G401.6 (cell line): ENCODE measurements at regions not wholly inside any gene's neighbourhood (a gene's known extent, or its start where the extent isn't known, plus 50 kb on each side); places are given as distances from the start of the nearest gene placed in this dataset.

Source experiments
- FAIRE-seq: peaks from 2 replicates; lab custom pipeline; 2012; peaks lifted over from hg19 to GRCh38; lab: Jason Lieb, UNC

DNA sequence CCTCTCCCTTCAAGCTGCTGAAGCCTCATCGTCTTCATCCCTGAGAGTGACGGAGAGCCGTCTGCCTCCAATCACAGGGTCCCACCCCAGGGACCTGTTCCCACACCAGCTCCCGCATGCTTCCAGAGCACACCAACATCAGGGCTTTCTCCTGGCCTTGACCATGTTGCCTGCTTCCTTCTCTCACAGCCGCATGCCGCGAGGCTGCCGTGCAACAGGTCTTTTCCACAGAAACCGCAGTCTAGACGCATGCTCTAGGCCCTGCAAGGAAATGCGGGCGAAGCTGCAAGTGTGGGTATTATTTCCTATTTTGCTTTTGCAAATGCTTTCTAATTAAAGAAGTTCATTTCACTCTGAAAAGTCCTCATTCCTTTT is 277.8 kb downstream of the EIPR1 start:
- FAIRE-seq, result no peak

DNA sequence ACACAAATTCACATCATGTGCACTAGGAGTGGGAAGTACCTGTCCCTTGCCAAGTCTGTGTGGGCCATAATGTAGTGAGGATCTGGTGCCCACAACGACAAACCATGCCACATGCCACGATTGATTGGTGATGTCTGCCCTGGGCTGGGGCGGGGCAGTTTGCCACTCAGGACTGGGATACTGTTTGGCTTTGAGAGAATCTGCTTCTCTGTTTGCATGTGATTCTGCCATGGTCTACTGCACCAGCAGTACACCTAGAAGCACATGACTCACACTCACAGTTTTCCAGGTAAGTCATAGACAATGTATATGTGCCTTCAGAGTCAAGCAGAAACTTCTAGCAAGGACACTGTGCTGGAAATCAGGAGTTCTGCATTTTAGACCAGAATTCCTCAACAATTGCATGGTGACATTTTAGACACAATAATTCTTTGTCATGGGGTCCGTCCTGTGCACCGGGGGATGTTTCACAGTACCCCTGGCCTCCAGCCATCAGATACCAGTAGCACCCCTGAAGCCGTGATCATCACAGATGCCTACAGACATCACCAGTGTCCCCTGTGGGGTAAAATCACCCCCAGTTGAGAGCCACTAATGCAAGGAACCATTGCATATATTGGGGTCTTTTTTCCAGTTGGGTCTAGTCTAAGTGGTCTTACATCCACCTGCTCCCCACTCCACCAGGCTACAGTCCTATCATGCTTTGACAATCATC is 278.3 kb downstream of the EIPR1 start:
- no peak for FAIRE-seq

DNA sequence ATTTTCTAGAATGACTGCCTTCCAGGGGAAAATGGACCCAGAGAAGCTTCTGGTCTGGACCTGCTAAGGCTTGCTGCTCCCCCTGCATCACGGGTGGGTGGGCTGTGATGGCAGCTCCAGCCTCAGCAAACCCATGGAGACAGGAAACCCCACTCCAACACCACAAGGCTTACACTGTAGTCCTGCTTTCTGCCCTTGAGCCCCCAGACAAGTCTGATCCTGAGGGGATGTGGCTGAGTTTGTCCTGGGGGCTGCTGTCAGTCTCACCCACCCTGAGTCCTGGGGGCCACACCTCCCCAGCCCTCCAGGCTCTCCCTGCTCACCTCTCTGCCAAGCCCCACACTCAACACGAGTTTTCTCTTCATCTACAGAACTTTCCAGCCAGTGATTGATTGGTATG is 279.4 kb downstream of the EIPR1 start:
- FAIRE-seq, result no peak

DNA sequence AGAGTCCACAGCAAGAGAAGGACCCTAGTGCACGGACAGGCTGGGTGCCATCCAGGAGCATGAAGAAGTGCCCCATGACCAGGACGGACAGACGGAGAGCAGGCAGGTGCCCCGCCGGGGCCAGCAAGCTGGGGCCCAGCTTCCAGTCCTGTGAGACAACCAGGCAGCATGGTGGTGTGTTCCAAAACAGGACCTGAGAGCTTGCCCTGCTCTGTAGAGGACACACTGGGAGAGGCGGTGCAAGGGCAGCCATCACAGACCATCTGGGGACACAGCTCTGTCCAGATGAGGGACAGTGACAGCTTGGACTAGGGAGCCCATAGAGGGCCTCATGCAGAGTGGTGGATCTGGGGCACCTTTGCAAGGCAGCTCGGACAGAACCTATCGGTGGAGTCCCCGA is 279.8 kb downstream of the EIPR1 start:
- no peak for FAIRE-seq

DNA sequence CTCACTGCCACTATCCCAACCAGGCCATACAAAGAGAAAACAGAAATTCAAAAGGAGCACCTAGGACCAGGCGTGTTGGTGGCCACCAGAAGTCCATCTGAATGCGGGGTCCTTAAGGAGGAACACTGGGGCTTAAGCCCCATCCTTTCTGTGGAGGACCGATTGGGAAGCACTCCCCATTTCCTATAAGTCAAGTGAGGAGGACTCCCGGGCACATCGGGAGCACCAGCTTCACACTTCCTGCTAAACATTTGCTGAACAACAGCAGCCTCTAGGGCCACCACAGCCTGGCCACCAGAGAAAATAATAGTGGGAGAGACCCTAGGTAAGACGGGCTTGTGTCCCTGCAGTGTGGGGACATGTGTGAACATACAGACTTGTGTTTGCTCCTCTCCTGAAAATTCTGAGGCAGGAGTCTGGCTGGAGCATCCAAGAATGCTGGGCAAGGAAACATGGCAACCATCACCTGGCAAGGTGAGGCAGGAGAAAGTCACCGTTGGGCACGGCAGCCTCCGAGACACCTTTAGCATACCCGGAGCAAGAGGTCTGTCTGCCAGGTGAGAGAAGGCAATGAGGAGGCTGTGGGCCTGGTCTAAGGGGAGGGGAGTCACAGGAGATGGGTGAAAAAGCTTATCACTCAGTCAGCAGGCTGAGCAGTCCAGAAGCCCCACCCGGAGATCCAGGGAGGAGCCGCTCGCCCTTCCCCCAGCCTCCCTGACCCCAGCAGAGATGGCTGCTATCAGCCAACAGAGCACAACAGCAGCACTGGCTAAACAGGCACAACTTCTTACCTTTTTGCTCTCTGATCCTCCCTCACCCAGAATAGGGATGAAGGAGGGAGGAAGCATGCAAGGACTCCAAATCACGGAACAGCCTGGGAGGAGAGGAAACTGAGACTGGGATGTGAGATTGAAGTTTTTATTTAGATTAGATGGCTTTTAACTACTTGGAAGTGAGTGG is 282.3 kb downstream of the EIPR1 start:
- FAIRE-seq, result no peak

DNA sequence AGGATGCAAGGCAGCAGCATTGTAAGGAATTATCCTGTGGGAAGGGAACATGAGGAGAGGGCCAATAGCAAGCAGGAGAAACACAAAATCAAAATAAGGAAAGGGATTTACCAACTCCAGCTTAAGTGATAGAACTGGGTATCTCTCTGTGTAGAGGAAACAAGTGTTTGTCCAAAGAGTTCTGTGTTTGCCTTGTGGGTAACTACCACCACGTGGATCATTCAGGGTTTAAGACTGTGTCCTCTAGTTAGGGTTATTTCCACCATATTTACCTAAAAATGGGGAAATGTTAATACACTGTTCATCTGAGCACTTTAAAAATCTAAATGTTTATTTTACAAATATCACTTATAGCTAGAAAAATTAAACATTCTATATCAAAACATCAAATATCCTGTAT is 283.3 kb downstream of the EIPR1 start:
- no peak for FAIRE-seq

DNA sequence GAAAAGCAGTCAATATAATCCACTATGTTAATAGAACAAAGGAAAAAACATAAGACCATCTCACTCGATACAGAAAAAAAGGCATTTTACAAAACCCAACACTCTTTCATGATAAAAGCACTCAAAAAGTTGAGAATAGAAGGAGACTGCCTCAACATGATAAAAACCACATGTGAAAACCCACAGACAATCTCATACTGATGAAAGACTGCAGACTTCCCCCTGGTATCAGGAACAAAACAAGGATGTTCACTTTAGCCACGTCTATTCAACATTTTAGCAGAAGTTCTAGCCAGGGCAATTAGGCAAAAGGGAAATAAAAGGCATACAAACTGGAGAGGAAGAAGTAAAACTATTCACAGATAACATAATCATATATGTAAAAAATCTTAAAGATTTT is 285.9 kb downstream of the EIPR1 start:
- no peak for FAIRE-seq

DNA sequence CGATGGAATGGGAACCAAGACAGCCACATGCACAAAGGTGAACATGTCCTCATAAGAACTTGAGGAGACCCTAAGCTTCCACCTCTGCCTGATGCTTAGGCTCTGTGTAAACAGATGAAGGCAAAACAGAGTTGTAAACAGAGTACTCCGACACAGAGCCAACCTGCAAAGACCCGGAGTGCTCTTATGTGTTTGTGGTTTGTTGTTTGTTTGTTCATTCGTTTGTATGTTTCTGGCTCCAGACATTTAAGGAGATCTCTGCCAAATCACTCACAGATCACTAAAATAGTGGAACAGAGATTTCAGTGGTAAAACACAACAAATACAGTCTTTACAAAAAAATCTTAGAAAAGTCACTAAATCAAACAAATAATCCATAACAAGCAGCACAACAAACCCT is 294.9 kb downstream of the EIPR1 start:
- FAIRE-seq, result no peak

DNA sequence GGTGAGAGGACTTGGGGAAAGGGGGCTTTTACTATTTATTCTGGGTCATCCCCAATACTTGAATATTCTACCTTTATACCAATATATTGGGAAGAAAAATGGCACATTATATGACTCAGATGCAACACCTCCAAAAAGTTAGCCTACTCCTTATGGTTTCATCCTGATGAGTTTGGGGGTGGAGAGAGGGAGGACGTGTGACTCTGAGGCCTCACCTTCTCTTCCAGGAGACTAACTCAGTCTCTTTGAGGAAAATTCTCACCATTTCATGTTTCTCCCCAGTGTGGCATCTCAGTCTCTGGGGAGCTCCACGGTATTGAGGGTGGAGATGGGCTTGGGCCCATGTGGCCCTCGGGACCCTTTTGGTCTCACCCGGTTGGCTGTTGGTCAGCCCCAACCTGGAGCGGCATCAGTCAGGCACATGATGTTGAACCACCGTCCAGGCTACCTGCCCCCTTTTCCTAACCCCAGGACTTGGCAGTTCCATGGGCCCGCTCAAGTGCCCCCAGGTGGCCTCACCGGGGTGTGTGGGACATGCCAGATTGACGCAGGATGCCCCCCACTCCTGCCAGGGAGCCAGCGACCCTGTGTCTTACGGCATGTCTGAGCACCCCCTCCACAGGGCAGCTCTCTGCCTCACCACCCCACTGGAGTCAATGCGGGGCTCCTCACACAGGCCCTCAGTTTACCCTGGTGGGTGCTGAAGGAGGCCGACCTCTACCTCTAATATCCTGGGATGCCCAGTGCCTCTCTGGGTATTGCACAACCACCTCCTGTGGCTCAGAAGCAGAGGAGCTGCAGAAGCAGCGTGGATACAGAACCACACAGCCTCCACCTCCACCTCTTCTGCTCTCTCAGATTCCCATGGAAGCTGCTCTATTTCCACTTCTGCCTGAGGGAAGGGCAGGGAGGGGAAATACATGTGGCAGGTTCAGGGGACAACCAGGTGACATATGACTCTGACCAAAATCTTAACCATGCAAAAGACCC is 297.4 kb downstream of the EIPR1 start:
- no peak for FAIRE-seq

DNA sequence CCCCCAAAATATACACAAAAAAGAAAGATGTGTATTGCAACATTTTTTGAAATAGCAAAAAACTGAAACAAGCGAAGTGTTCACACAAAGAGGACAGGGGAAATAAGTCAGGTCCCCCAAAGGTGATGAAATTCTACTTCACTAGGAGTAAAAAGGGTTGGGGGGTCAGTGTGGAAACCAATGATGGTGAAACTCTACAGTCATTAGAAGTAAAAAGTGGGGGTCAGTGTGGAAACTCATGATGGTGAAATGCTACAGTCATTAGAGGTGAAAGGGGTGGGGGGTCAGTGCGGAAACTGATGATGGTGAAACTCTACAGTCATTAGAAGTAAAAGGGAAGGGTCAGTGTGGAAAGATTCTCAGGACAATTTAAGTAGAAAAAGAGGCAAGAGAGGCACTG is 298.2 kb downstream of the EIPR1 start:
- no peak for FAIRE-seq

DNA sequence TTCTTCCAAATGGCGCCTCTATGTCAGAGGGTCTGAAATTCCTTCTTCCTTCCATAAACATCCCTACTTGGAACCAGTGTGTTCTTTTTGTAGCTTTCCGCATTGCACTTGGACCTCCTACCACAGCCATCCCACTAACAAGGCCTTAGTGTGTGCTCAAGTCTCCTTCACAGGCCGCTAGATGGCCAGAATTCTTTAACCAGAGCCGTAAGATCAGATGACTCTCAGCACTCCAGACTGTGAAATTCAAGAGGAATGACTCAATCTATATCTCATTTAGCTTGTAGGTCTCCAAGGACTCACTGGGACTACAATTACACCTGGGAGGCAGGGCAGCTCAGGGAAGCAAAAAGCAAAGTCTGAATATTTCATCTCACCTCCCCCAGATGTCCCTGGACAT is 298.9 kb downstream of the EIPR1 start:
- no peak for FAIRE-seq

DNA sequence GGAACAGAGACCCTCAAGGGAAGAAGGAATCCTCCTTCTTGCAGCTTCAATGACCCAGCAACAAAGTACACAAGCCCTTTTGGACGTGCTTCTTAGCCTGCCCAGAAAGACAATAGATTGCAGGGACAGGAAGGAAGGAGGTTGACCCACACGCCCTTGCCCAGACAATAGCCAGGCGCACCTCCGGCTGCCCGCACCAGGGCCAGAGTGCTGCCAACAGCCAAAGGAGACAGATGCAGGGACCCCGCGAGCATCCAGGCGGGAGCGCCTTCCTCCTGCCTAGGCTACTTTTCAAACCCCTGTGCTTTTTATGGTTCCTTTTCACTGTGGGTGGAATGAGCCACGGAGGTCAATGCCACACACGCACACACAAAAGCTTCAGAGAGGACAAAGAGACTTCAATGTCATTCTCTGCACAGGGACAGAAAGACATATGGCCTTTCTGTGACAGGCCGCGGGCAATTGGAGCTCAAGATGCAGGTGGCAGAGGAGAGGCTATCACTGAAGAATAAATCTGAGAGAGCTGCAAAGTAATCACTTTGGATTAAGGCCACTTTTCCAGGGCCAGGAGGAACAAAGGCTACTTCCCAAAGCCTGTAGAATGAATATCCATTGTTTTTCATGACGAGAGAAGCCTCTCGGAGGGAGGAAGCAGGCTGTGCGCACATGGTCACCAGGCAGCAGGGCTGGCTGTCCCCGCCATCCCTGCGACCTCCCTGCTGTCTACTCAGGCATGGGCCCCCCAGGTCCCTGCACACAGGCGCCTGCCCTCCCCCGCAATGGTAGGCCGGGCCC is 300.6 kb downstream of the EIPR1 start:
- FAIRE-seq, result no peak

DNA sequence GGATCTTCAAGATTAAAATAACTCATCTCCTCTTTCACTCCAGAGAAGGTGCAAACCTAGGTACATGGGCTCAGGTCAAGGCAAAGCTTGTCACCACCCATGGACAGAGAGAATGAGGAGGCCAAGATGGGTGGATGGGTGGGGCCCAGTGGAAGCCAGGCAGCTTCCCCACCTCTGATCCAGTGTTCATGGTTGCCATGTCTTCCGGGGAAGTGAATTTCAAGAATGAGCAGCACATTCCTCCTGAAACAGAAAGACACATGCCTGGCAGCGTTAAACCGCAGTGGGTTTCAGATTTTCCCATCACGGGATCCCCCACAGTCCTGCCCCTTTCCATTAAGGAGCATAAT is 301.7 kb downstream of the EIPR1 start:
- FAIRE-seq, result no peak

DNA sequence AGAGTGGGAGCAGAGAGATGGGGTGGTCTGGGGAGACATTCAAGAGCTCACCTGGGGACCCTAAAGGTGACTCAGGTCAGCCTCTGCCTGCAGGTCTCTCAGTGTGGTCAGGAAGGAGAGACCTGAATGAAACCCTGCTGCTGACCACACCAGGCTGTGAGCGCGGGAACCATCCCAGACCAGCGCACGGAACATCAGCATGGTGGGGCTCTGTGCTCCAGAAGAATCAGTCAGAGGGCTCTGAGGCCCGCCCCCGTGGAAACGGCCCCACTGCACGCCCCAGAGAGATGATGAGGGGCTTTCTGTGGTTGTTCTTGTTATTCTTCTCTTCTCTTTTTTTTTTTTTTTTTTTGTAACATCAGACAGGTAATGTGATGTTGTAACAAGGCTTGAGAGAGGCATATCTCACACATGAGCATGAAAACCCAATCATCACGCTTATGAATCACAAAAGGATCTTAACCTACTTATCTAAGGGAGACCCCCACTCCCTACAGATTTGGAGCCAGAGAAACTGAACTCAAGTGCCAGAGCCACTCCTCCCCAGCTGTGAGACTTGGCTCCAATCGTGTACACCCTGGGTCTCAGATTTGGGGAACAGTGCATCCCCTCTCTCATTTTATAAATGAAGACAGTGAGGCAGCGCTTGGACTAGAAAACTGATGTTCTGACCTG is 302.2 kb downstream of the EIPR1 start:
- no peak for FAIRE-seq

DNA sequence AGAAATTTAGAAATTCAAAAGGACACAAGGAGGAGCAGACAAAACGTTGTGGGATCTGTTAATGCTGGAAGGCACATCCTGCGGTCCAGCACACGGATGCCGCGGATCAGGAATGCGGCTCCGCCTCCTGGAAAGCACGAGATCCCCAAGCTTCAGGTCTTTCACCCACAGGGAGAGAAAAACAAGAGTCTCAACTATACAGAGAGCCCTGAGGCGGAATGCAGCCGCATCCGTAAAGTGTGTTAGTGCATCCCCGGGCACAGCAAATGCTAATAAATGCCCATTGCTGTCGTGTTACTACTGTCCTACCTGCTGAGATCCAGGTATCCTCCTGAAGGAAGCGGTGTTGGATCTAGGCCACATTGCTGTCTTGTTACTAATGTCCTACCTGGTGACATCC is 303.9 kb downstream of the EIPR1 start:
- no peak for FAIRE-seq

DNA sequence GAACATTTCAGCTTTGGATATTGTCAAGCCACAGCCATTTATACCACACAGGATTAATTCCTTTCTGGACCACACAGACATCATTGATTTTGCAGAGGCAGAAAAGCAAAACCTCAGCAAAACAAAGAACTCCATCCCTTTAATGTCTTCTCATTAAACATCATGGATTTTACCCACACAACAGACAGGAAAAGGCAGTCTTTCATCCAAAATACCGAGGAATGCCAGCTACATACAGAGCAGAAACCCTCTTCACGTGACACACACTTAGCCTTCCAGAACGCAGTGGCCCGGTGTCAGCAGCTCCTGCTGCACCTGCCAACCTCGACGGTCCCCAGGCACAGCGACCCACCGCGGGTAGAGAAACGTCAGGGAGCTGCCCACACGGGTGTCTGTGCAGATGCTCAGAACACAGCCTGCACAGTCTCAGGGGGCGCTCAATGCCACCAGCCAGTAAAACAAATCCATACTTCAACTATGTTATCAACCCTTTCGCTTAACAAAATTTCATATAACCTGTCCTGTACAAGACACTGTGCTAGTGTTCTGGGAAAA is 304.5 kb downstream of the EIPR1 start:
- FAIRE-seq, result no peak

DNA sequence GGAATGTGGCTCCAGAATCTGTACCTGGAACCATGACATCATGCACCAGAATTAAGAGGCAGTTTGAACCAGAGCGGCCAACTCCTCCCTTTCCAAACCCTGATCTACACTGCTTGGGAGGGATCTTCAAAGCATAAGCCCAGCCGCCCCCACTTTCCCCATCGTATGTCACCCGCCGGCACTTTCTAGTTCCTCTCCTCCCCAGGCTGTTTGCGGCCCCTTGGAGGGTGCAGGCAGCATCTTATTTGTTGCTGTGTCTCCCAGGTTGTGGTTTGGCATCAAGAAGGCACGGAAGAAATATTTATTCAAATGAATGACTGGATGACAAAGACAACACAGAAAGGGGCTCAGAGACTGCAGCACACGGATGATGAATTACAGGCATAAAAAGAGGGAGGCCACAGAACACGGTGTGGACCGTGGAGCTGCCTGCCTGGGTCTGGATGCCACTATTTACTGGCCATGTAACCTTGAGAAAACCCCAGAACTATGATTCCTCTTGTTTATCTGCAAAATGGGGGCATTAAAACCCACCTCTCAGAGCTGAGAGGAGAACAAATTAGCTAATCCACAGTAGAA is 305.8 kb downstream of the EIPR1 start:
- FAIRE-seq, result no peak

DNA sequence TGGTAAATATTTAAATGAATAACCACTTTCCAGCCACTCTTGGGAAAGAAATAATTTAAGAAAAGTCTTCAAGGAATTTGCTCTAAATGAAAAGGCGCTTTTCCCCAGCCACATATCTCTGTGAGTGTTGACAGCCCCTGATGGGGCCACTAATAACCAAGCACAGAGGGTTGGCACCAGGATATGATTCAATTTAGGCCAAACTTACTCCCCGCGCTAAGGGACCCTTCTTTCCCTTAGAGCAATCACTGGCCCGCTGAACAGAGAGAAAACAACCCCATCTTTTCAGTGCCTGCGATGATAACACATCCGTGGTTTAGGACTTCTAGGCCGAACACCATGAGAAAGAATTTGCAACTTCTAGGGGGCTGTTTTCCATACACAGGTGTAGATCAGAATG is 310.8 kb downstream of the EIPR1 start:
- no peak for FAIRE-seq

DNA sequence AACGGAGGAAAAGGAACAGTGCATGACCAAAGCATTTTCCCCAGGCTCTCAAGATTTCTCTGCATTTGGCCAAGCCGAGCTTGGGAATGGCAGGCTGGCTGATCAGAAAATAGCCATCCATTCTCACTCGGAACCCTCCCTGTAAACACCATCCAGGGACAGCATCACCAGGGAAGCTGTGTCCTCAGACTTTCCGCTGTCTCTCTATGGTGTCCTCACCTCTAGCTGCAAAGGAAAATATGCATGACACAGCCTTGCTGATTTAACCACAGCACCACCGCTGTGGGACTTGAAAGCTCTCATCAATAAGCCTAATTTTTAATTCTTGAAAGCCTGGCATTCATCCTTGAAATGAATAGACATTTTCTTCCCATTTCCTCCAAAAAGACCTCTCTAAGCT is 311.7 kb downstream of the EIPR1 start:
- no peak for FAIRE-seq

DNA sequence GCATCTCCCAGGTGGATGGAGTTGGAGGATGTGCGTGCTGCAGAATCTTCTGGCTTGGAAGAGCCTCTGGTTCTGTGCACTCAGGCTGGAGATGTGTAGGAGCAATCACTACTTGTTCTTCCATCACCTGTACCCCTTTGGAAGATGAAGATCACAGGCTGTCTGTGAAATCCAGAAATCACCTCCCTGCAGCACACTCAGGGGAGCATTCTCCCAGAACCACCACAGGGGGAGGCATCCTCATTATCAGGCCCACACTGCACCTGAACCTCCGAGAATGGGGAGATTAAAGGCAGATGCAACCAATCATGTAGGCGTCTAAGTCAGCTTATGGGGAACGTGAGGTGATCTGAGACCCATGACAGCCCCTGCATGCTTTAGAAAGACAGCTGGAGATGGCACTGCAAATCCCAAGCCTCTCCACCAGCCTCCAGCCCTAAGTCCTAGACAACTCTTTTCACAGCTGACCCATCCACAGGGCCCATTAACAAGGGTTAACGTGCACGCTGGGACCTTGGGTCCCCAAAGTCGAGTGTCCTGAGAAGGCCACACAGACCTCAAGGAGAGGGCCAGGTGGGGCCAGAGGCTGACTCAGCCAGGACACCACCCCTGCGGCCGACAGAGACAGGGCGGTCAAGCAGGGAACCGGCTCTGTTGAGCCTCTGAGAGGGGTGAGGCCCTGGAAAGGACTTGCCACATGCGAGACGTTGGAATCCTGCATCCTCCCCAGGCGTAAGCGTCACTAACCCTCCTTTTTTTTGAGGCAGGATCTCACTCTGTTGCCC is 314.9 kb downstream of the EIPR1 start:
- no peak for FAIRE-seq
